ENCODE measurements at regions not wholly inside any gene's neighbourhood (a gene's known extent, or its start where the extent isn't known, plus 50 kb on each side); places are given as distances from the start of the nearest gene placed in this dataset.

DNA sequence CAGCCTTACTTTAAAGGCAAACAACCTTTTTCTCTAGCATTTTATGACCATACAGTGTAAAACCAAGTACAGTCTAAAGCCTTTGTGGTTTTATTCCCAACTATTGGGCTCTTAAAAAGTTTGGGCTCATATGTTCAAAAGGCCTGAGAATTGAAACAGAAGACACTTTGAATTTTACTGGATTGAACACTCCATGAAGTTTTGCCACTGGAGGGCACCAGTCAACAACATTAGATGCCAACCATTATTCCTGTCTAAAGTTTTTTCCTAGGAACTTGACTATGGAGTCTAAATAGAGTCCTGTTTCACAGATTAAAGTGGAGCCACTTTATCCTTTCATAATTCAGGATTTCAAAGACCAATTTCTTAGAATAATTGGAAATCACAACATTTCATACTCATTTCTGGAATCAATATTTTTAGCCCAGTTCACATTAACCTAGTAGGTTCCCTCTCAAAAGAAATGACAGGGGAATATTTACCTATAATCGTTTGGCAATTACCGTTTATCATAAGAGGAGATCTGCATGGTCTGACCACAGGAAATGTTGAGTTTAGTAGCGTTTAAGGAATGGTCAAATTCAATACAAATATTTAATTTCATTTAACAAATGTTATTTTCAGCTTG lies 244.1 kb upstream of the PDZRN3 start:
- ChIA-PET POLR2A (ENCODE audit: unreplicated experiment) (no interaction called here), CTCF (no interaction called here)
- intact Hi-C loops (cut with micrococcal nuclease; ENCODE audit: unreplicated experiment), result no loop called here
- Histone ChIP-seq H3F3A (ENCODE audit: insufficient read depth, low read depth) (no peaks in the 10 kb centered on the region), H3K79me2 (ENCODE audit: low read depth) (no peaks in the 10 kb centered on the region), H3K4me2 (no peak overlapping the region), H3K27ac (no peak overlapping the region), H4K20me1 (ENCODE audit: insufficient read depth) (no peaks in the 10 kb centered on the region), H3K9me2 (ENCODE audit: insufficient read depth) (no peaks in the 10 kb centered on the region), H3K27me3 (ENCODE audit: insufficient read depth, low read depth) (no peaks in the 10 kb centered on the region), H3K9me3 (ENCODE audit: insufficient read depth, low read depth) (no peaks in the 10 kb centered on the region), H3K4me3 (no peak overlapping the region), H3K4me1 (replicated peaks; ENCODE audit: insufficient read depth) (no peaks in the 10 kb centered on the region), H3K36me3 (ENCODE audit: low read depth) (no peaks in the 10 kb centered on the region), H2AFZ (no peak overlapping the region)
- TF ChIP-seq EZH2 (IDR thresholded peaks at IDR 0.05; ENCODE audit: low read depth), result no peak
- TF ChIP-seq, protein P1, sequence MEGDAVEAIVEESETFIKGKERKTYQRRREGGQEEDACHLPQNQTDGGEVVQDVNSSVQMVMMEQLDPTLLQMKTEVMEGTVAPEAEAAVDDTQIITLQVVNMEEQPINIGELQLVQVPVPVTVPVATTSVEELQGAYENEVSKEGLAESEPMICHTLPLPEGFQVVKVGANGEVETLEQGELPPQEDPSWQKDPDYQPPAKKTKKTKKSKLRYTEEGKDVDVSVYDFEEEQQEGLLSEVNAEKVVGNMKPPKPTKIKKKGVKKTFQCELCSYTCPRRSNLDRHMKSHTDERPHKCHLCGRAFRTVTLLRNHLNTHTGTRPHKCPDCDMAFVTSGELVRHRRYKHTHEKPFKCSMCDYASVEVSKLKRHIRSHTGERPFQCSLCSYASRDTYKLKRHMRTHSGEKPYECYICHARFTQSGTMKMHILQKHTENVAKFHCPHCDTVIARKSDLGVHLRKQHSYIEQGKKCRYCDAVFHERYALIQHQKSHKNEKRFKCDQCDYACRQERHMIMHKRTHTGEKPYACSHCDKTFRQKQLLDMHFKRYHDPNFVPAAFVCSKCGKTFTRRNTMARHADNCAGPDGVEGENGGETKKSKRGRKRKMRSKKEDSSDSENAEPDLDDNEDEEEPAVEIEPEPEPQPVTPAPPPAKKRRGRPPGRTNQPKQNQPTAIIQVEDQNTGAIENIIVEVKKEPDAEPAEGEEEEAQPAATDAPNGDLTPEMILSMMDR (conservative IDR thresholded peaks at IDR 0.05), result peak; percentile 58
- no peak for DNase-seq
- no TSS peak for BruUV-seq (replicated peaks)

DNA sequence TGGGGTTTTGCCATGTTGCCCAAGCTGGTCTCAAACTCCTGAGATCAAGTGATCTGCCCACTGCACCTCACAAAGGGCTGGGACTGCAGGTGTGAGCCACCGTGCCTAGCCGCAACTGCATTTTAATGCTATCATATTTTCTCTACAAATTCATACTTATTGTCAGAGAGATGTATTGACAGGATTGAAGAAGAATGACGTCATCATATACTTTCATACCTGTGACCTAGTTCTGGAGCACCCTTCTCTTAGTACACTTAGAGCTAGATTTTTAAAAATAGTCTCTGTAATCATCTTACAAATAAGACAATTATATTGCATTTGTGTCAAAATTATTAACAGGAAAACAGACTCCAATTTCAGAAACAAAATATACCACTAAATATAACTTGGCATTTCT lies 242.8 kb upstream of the PDZRN3 start:
- DNase-seq, result no peak
- TF ChIP-seq EZH2 (IDR thresholded peaks at IDR 0.05; ENCODE audit: low read depth), result no peak
- TF ChIP-seq, protein P1 (conservative IDR thresholded peaks at IDR 0.05), result no peak
- H3K9me3 ChIP-seq (ENCODE audit: insufficient read depth, low read depth), result no peaks in the 10 kb centered on the region
- H3K4me1 ChIP-seq (replicated peaks; ENCODE audit: insufficient read depth), result no peaks in the 10 kb centered on the region
- H3K4me3 ChIP-seq, result no peak overlapping the region
- H3K9me2 ChIP-seq (ENCODE audit: insufficient read depth), result no peaks in the 10 kb centered on the region
- H3K27me3 ChIP-seq (ENCODE audit: insufficient read depth, low read depth), result no peaks in the 10 kb centered on the region
- no peaks in the 10 kb centered on the region for H3F3A ChIP-seq (ENCODE audit: insufficient read depth, low read depth)
- no peak overlapping the region for H3K27ac ChIP-seq
- no peak overlapping the region for H3K4me2 ChIP-seq
- no peaks in the 10 kb centered on the region for H4K20me1 ChIP-seq (ENCODE audit: insufficient read depth)
- intact Hi-C loops (cut with micrococcal nuclease; ENCODE audit: unreplicated experiment), result no loop called here
- H2AFZ ChIP-seq, result no peak overlapping the region
- ChIA-PET CTCF (no interaction called here), POLR2A (ENCODE audit: unreplicated experiment) (no interaction called here)
- no peaks in the 10 kb centered on the region for H3K36me3 ChIP-seq (ENCODE audit: low read depth)
- no peaks in the 10 kb centered on the region for H3K79me2 ChIP-seq (ENCODE audit: low read depth)
- no TSS peak for BruUV-seq (replicated peaks)

DNA sequence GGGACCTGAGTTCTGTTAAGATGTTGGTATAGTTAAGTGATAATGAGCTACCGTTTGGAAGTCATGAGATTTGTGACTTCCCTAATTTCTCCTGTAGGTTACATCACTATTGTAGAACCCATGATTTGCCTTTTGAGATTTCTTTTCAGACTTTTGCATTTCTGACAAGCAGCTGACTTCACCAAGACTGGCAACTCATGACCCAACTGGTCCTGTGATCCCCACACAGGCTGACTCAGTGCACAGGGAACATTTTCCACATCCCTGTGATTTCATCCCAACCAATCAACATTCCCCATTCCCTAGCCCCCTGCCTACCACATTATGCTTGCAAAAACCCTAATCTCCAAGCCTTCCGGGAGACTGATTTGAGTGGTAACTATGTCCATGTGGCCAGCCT lies 242.1 kb upstream of the PDZRN3 start:
- Histone ChIP-seq H3K9me2 (ENCODE audit: insufficient read depth) (no peaks in the 10 kb centered on the region), H2AFZ (no peak overlapping the region), H3K4me2 (no peak overlapping the region), H3F3A (ENCODE audit: insufficient read depth, low read depth) (no peaks in the 10 kb centered on the region), H3K9me3 (ENCODE audit: insufficient read depth, low read depth) (no peaks in the 10 kb centered on the region), H3K4me1 (replicated peaks; ENCODE audit: insufficient read depth) (no peaks in the 10 kb centered on the region), H3K36me3 (ENCODE audit: low read depth) (no peaks in the 10 kb centered on the region), H3K27me3 (ENCODE audit: insufficient read depth, low read depth) (no peaks in the 10 kb centered on the region), H4K20me1 (ENCODE audit: insufficient read depth) (no peaks in the 10 kb centered on the region), H3K27ac (no peak overlapping the region), H3K79me2 (ENCODE audit: low read depth) (no peaks in the 10 kb centered on the region), H3K4me3 (no peak overlapping the region)
- no peak for DNase-seq
- ChIA-PET CTCF (no interaction called here), POLR2A (ENCODE audit: unreplicated experiment) (no interaction called here)
- intact Hi-C loops (cut with micrococcal nuclease; ENCODE audit: unreplicated experiment), result no loop called here
- TF ChIP-seq, protein P1 (conservative IDR thresholded peaks at IDR 0.05), result no peak
- no peak for TF ChIP-seq EZH2 (IDR thresholded peaks at IDR 0.05; ENCODE audit: low read depth)
- no TSS peak for BruUV-seq (replicated peaks)

Data from PC-9 (cell line).